ENCODE measurements at regions not wholly inside any gene's neighbourhood (a gene's known extent, or its start where the extent isn't known, plus 50 kb on each side); places are given as distances from the start of the nearest gene placed in this dataset.

- TF ChIP-seq CTCF (conservative IDR thresholded peaks at IDR 0.05 in 1 of 2, IDR thresholded peaks at IDR 0.05 in 1 of 2; ENCODE audit: low read depth in 1 of 2, low read length in 2 of 2) (no peak), EZH2 (IDR thresholded peaks at IDR 0.05; ENCODE audit: low read length, missing control alignments) (no peak)
These were observed 446.2 kb downstream of the RAPGEF2 start for GRCh38 chr4:159549098-159549518.

All from fibroblast of lung (primary cell).